ENCODE measurements at regions not wholly inside any gene's neighbourhood (a gene's known extent, or its start where the extent isn't known, plus 50 kb on each side); places are given as distances from the start of the nearest gene placed in this dataset.

GRCh38 chr9:88826181-88826580 lies 165.1 kb upstream of the S1PR3 start:
- intact Hi-C loops (cut with micrococcal nuclease; ENCODE audit: unreplicated experiment): no loop called here
- Histone ChIP-seq H3K4me1 (no peaks in the 10 kb centered on the region), H3K27me3 (replicated peaks; ENCODE audit: control insufficient read depth, insufficient read depth, low read length) (no peaks in the 10 kb centered on the region), H3K4me3 (ENCODE audit: low read depth, low read length) (no peak overlapping the region), H3K9me3 (no peaks in the 10 kb centered on the region), H3K36me3 (ENCODE audit: control insufficient read depth, insufficient read depth, low read length) (no peaks in the 10 kb centered on the region)
- CTCF ChIA-PET: no interaction called here
- no TSS peak for BruUV-seq (replicated peaks)
- no peak for DNase-seq
- Mint-ChIP-seq H3K4me3 (ENCODE audit: unreplicated experiment) (no peak overlapping the region), H3K4me1 (ENCODE audit: low read depth, unreplicated experiment) (no peaks in the 10 kb centered on the region), H3K27ac (ENCODE audit: unreplicated experiment) (no peak overlapping the region), H3K9me3 (ENCODE audit: unreplicated experiment) (no peaks in the 10 kb centered on the region), H3K27me3 (ENCODE audit: insufficient read depth, unreplicated experiment) (peaks cover 4% of the 10 kb centered on the region), H3K36me3 (ENCODE audit: insufficient read depth, unreplicated experiment) (no peaks in the 10 kb centered on the region)
- TF ChIP-seq CTCF (IDR thresholded peaks at IDR 0.05; ENCODE audit: insufficient read depth in 1 of 2, low read depth in 1 of 2, low read length in 1 of 2, severe bottlenecking in 1 of 2, unreplicated experiment in 1 of 2): no peak
- POLR2A ChIA-PET: no interaction called here

- Histone ChIP-seq H3K4me1 (no peaks in the 10 kb centered on the region), H3K27me3 (replicated peaks; ENCODE audit: control insufficient read depth, insufficient read depth, low read length) (no peaks in the 10 kb centered on the region), H3K9me3 (no peaks in the 10 kb centered on the region), H3K36me3 (ENCODE audit: control insufficient read depth, insufficient read depth, low read length) (no peaks in the 10 kb centered on the region), H3K4me3 (ENCODE audit: low read depth, low read length) (no peak overlapping the region)
- Mint-ChIP-seq H3K27me3 (ENCODE audit: insufficient read depth, unreplicated experiment) (peaks cover 4% of the 10 kb centered on the region), H3K27ac (ENCODE audit: unreplicated experiment) (no peak overlapping the region), H3K9me3 (ENCODE audit: unreplicated experiment) (no peaks in the 10 kb centered on the region), H3K36me3 (ENCODE audit: insufficient read depth, unreplicated experiment) (no peaks in the 10 kb centered on the region), H3K4me3 (ENCODE audit: unreplicated experiment) (no peak overlapping the region), H3K4me1 (ENCODE audit: low read depth, unreplicated experiment) (no peaks in the 10 kb centered on the region)
- no TSS peak for BruUV-seq (replicated peaks)
- POLR2A ChIA-PET: no interaction called here
- DNase-seq: no peak
- TF ChIP-seq CTCF (IDR thresholded peaks at IDR 0.05; ENCODE audit: insufficient read depth in 1 of 2, low read depth in 1 of 2, low read length in 1 of 2, severe bottlenecking in 1 of 2, unreplicated experiment in 1 of 2): no peak
- CTCF ChIA-PET: interaction anchor here (0.6 kb wide), 1 partner anchor 52 kb away, joined by 3 read pairs; no protein-coding TSS in a partner anchor
- intact Hi-C loops (cut with micrococcal nuclease; ENCODE audit: unreplicated experiment): no loop called here
Observed at GRCh38 chr9:88826771-88827181, 164.5 kb upstream of the S1PR3 start.

GRCh38 chr9:88828018-88828417 lies 163.2 kb upstream of the S1PR3 start:
- BruUV-seq (replicated peaks): no TSS peak
- CTCF ChIA-PET: no interaction called here
- Histone ChIP-seq H3K4me3 (ENCODE audit: low read depth, low read length) (no peak overlapping the region), H3K9me3 (no peaks in the 10 kb centered on the region), H3K36me3 (ENCODE audit: control insufficient read depth, insufficient read depth, low read length) (no peaks in the 10 kb centered on the region), H3K4me1 (no peaks in the 10 kb centered on the region), H3K27me3 (replicated peaks; ENCODE audit: control insufficient read depth, insufficient read depth, low read length) (no peaks in the 10 kb centered on the region)
- Mint-ChIP-seq H3K4me1 (ENCODE audit: low read depth, unreplicated experiment) (no peaks in the 10 kb centered on the region), H3K27me3 (ENCODE audit: insufficient read depth, unreplicated experiment) (peaks cover 4% of the 10 kb centered on the region), H3K4me3 (ENCODE audit: unreplicated experiment) (no peak overlapping the region), H3K36me3 (ENCODE audit: insufficient read depth, unreplicated experiment) (no peaks in the 10 kb centered on the region), H3K9me3 (ENCODE audit: unreplicated experiment) (no peaks in the 10 kb centered on the region), H3K27ac (ENCODE audit: unreplicated experiment) (peak overlapping the region; percentile 63)
- DNase-seq: no peak
- intact Hi-C loops (cut with micrococcal nuclease; ENCODE audit: unreplicated experiment): no loop called here
- POLR2A ChIA-PET: no interaction called here
- TF ChIP-seq CTCF (IDR thresholded peaks at IDR 0.05; ENCODE audit: insufficient read depth in 1 of 2, low read depth in 1 of 2, low read length in 1 of 2, severe bottlenecking in 1 of 2, unreplicated experiment in 1 of 2): no peak

Data from Caco-2 (cell line).